Fibroblast of skin of scalp (primary cell): ENCODE measurements at regions not wholly inside any gene's neighbourhood (a gene's known extent, or its start where the extent isn't known, plus 50 kb on each side); places are given as distances from the start of the nearest gene placed in this dataset.

Experiments used
- DNase-seq: peaks from one replicate; pipeline ENCODE4 v3.0.0-alpha.2; 2013

DNA sequence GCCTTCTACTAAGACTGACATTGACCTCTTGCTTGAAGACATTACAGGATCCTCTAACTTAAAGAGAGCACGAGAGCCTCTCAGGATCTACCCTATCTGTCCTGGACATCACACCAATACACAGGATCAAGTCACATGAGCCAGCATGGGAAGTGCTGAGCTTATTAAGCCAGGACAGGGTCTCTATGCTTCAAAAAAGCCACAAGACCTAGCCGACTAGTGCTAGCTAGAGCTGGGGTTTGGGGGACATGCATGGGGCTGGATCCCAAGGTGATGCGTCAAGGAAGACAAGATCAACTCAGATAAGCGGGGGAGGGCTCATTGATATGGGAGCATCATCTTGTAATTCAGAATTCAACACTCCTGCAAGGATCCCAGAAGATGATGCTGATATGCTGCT lies 167.2 kb upstream of the TAB2 start:
- no peak for DNase-seq

DNA sequence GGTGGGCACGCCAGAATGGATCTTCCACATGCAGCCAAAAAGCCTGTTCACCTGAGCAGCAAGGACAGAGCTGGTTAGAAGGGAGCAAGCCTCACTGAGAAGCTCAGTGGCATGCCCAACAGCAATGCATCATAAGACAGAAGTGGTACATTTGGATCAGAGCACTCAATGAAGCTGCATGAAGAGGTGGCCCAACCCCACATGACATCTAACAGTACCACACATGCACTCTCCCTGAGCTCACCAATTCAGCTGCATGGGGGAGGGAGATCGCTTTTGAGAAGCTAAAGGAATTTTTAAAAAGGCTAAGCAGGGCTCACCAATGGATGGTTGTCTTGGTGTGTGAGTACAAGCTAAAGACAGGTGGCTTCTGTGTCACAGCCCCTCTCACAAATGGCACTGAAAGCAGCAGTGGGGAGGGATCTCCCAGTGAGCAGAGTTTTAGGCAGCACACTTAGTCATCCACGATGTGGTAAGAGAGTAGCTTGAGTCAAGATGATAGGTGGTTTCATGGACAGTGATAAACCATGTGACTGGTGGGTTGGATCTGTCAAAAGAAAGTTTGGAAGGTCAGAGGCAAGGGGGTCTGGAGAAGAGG lies 166.6 kb upstream of the TAB2 start:
- no peak for DNase-seq

DNA sequence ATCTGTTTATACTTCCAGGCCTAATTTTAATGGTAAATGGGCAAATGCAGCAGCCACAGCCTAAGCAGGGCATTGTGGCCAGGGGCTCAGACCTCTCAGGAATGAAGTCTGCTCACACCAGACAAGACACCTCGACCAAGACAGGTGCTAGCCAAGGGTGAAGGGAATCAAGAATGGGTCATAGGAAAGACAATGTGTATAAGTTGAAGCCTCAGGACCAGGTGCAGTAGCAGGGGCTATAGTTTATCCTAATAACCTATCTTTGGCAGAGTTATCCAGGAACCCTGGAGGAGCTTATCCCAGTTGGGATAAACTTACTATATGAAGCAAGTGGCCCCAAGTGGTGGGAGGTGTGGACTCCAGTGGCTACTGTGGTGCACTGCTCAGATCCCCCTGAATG lies 165.0 kb upstream of the TAB2 start:
- DNase-seq = no peak

DNA sequence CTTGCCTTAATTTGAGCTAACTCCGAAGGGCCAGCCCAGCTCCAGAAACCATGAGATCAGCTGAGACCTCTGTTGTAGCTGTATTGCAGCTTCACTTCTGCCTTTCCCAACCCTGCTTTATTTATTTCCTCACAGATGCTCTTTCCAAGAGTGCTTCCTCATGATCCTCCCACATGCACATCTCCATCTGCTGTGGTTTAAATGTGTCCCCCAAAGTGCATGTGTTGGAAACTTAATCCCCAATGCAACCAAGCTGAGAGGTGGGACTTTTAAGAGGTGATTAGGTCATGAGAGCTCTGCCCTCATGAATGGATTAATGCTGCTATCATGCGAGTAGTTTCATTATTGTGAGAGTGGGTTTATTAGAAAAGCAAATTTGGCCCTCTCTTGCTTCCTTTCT lies 164.4 kb upstream of the TAB2 start:
- no peak for DNase-seq

DNA sequence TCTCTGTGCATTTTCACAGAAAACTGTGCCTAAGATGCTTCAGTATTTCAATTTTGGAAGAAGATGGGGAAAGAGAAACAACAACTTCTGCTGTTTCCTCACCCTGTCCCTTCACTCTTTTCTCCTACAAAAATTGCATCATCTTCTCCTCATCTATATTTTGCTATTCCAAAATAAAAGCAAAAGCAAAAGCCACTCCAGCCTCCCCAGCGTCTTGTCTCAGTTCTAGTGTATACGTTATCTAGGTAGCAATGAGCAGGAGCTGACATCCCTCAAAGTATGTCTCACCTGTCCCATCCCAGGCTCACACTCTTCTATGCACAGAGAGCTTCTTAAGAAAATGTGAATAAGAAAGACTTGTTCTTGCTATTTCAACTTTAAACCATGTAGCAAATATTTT lies 163.8 kb upstream of the TAB2 start:
- DNase-seq = no peak

DNA sequence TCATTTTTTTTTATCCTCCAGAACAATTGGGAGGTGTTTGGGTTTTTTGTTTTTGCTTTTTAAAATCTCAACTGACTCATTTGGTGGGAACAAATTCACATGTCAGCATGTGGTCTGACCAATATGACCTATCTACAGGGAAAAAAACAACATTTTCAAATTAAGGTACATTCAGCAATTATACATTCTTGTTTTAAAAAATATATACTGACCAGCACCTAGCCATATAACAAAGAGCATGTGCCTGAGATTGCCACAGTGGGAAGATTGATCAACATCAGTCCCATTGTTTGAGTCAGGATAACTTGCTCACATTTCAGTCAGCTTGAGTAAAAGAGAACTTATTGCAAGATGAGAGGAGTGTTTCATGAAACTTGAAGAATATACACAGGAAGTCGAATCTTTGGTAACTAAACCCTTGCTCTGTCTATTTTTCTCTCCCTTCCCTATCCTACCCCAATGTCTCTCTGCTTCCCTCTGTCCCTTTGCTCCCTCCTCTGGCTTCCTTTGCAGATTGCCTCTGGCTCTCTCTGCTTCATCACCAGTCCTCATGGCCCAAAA lies 163.2 kb upstream of the TAB2 start:
- DNase-seq = no peak

DNA sequence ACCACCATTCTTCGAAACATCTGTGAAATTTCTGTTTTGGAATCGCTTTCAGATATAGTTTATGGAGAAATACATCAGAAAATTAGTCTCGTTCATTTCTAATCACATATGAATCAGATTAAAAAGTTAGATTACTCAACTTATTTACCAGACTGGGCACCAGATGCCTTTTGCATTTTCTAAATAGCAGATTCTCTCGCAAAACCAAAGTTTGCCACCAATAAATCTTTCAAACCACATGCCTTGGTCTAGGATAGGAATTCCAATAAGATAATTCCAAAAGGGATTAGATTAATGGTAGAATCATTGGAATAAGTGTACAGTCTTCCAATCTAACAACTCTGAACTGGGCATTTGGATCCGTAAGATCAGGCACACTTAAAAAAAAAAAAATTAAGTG lies 160.4 kb upstream of the TAB2 start:
- no peak for DNase-seq

DNA sequence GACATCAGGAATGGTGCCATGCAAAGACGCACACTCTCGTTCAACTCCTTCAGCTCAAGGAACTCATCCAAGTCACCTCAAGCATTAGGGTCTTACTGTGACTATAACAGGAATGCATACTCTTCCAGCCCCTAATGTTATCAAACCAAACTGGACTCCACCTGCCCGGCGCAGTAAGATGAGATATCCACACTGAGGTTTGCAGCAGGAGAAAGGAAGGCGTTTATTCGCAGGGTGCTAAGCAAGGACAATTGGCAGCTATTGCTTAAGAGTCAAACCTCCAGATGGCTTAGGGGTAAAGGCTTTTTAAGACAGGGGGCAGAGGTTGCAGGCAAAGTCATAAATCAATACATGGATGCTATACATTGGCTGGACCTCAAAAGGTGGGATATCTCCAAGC lies 159.4 kb upstream of the TAB2 start:
- DNase-seq = no peak

DNA sequence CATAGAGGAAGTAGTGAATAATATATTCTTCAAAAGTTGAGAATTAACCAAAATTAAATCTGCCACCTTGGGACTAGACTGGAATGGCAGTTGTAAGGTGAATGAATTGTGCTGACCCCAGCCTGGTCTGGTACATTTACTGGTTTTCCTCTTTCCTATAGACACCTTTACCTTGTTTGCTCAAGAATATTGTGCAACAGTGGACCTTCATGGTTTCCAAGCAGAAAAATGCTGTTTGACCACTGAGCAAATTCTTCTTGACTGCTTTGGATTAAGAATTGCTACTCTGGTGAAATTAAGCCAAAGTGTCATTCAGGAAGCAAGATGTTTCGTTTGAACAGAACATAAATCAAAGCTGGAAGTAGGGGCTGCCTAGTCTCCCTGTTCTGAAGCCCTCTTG lies 156.6 kb upstream of the TAB2 start:
- DNase-seq = no peak

DNA sequence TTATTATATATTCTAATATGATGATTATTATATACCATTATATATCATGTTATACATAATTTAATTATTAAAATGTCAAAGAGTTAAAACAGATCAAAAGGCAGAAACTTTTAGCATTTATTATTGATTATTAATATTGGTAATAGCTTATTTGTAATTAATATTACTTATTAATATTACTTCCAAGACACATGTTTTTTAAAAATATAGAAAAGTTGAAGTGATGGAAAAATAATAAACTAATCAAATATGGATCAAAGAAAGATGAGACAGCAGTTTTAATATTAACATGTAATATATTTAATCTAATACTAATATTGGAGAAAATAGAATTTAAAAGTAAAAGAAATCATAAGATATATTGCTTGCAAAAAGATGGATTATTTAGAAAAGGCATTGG lies 154.6 kb upstream of the TAB2 start:
- DNase-seq = no peak

DNA sequence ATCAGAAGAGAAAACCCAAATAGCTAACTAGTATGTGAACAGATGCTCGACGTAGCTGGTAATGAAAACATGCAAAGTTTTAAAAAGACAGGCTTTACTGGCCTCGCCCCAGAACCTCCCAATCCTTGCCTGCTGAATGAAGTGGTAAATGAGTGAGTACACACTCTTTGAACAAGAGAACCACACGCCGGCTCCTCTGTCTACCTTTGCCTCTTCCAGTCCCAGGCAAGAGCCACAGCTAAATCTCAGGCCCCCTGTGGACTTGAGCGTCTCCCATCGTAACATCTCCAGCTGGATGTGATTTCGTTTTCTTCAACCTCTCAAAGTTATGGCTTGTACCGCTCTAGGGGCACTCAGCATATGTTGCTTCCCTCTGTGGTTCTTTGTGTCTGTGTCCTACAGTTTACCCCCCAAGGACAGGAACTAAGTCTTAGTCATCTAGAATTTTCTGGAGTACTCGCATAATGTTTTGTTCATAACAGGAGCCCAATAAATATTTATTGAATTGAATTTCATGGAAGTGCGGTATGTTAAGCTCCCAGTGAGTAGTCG lies 153.2 kb upstream of the TAB2 start:
- peak; percentile 52 for DNase-seq

DNA sequence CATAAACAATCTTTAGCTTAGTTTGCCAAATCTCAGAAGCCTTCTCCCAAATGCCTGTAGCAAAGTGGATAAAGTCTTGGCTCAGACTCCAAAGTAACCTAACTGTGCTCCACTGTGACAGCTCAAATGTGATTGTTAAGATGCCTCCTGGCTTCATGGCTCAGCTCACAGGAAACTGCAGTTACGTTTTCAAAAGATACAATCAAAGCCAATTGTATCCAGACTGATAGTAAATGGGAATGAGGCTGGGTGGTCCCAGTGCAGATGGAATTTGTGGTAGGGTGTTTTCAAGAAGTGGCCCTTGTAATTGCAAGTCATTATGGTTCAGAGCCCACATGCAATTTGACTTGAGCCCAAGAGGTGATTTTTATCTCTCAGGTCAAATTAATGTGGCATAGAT lies 151.2 kb upstream of the TAB2 start:
- DNase-seq = no peak

DNA sequence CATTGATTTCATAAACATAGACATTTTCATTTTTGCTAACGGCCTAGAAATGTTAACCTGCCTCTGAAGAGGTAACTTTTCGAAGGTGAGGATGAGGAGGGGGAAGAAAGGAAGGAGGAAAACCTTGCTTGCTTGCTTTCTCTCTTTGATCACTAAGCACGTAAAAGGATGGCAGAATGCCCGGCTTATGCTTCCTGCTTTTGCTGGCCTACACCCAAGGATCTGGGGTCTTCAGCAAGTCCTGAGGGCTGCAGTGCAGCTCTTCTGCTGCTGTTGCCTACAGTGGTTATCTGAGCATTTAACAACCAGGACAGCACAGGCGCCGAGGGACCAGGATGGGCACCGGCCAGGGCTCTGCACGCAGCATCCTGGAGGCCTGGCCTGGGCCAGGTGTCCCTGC lies 150.8 kb upstream of the TAB2 start:
- DNase-seq = no peak

DNA sequence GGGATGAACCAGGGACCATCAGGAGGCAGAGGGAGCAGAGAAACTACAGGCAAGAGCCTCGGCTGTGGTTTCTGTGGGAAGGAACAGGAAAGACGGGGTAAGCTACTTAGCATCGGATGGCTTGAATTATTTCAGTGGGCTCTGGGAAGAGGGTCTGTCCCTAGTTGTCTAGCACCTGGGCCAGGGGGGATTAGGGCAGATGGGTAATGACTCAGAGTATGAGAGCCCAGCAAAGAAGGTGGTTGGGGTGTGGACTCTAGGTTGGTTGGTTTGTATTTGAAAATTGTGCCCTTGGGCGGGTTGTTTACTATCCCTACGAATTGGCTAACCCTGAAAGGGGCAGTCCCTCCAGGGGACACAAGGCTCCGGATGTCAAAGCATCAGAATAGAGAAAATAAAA lies 148.5 kb upstream of the TAB2 start:
- no peak for DNase-seq

DNA sequence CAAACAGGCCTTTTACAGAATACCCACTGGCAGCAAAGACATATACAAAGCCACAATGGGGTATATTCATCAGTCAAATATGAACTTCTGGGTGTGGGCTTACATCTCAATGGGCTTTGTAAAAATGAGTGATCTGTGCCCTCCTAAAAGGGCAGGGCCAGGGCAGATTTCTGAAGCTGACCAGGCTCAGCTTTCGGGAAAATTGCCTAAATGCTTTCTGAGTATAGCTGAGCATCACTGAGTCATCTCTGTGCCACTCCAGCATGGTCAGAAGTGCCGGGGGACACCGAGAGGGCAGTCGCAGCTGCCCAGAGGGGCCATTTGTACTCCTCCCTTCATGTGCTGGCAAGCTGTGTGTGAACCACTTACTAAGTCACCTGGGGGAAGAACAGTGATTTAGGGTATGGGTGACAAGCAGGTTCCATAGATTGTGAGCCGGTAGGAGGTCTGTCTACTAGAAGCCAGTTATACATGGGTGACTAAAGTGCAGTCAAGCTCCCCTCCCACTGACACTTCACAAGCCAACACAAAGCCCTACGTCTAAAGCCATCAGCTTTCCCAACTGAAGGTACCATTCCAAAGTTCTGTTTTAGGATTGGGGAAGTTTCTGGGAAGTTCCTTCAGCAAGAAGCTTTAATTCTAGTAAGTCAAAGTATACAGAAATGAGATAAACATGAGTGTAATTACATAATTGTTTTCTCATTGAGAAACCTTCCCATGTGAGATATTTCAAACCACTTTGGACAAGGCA lies 147.6 kb upstream of the TAB2 start:
- DNase-seq = no peak

DNA sequence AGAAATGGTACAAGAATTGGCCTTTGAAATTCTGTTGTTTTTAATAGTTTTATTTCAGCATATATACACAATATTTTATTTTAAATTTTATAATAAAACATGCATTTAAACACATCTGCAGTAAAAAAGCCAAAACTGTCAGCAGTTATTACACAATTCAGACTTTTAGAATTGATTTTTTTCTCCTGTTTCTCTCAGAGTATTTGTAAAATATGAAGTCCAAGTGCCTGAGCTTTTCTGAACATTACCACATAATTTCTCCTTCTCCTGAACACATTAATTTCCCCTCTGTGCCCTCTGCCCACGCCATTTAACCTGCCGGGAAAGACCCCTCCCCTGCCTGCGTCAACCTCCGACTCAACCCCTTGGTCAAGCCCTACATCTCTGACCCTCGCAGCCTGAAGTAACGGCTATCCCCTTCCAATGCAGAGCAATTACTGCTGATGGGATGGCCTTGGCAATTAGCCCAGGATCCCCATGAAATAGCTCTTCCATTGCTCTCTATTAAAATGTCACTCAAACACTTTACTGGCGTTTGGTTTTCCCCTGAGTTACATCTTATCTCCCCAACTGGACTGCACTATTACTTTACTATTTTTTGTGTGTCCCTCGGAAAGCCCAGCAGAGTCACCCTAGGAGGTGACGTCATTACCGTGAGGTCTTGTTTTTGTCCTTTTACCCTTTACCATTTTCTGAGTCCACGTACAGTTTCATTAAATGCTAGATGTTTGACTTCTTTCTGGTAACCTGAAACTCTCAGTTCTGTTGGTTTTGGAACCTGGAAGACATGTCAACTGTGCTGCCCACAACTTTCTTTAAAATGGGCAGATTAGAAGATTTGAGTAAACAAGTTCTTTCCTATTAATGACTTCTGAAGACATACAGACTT lies 146.7 kb upstream of the TAB2 start:
- DNase-seq = no peak

DNA sequence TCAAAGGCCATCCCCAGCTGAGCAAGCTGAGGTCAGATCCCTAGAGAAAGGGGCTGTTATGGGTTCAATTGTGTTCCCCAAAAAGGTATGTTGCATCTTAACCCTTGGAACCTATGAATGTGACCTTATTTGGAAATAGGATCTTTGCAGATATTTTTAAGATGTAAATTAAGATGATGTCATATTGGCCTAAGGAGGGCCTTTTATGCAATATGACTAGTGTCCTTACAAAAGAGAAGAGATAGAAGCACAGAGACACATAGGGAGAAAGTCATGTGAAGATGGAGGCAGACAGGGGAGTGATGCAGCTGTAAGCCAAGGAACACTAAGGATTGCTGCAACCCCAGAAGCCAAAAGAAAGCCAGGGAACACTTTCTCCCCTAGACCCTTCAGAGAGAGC lies 144.3 kb upstream of the TAB2 start:
- no peak for DNase-seq

DNA sequence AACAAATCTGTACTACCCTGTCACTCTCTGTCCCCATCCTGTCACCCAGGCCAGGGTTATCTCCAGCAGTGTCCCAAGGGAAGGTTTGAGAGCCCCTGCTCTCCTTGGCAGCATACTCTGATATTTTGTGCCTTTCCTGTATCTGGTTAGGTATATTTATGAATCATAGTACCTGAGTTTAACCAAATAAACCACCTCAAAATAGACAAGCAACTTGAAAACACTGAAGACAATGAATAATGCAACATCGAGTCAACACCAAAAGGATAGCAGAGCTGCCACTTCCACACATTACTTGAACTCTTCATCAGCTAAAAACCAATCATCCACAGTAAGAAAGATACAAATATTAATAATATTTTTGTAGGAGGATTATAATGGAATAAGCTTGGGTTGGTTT lies 142.6 kb upstream of the TAB2 start:
- no peak for DNase-seq

DNA sequence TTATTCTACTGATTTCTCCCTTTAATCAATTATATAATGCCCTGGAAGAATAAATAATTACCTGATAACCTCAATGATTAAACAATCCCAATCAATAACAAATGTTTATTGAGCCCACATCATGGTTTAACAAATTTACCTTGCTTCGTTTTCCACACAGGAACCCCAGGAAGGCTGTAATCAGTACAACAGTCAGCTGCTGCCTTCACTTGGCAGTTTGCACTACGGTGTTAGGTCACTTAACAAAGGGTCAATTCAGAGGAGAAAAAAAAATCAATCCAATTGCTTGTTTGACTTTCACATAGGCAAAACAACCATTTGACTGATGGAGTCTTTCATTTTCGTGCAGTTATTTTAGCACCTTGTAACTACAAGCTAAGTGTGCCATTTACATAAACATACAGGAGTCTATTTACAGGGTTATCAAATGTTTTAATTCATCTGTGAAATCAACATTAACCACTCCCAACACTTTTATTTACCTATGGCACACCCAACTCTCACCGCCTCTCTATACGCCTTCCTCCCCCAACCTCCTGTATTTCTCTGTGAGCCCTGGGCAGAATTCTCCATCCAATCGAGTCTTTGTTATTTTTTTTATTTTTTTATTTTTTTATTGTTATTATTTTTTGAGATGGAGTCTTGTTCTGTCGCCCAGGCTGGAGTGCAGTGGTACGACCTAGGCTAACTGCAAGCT lies 140.4 kb upstream of the TAB2 start:
- no peak for DNase-seq

DNA sequence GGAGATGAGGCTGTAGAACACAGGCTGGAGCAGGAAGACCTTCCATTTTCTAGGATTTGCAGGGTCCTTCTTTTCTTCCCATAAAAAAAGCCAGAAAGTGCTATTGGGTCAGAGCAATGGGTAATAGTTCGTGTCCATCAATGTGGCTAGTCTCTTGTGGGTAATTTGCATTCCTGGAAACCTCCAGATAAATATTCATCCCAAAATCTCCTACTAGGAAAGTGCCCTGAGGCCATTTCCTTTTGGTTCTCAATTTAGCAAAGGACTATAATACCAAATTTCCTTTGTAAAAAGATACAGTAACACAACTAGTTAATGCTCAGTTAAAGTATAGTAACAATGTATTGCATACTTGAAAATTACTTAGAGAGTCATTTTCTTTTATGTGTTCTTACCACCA lies 138.1 kb upstream of the TAB2 start:
- DNase-seq = no peak

DNA sequence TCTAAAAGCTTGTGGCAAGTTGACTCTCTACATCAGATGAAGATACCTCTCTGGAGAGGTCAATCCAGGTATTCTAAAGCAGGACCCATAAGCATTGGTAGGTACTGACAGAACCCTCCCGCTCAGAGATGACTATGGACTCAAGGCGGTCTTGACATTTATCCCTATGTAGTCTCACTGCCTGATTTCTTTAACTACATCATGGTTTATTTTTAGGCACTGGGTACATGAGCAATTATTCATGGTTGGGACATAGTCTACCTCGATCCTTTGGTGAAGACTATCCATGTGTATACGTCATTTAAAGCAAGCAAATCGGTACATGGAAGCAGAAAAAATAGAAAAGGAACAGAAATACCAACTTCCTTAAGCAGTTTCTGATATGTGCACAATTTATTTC lies 136.2 kb upstream of the TAB2 start:
- DNase-seq = no peak

DNA sequence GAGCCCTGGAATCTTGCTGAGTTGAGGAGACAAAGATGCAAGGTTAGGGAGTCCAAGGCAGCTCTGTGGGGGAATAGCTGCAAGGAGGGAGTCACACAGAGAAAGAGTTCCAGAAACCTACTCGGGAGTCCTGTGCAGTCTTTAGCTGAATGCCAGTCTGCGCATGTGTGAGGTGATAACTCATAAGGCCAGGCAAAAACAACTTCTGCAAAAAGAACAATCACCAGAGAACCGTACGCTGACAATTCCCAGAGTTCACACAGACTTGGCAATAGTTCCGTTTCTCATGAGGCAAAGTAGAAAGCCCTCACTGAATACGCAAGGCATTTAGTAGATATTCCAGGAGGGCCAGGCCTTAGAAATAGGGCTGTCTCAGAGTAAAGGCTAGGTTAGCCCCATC lies 135.2 kb upstream of the TAB2 start:
- no peak for DNase-seq

DNA sequence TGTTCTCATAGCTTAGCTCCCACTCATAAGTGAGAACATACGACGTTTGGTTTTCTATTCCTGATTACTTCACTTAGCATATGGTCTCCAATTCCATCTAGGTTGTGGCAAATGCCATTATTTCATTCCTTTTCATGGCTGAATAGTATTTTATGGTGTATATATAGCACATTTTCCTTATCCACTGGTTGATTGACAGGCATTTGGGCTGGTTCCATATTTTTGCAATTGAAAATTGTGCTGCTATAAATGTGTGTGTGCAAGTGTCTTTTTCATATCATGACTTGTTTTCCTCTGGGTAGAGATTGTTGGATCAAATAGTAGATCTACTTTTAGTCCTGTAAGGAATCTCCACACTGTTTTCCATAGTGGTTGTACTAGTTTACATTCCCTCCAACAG lies 133.0 kb upstream of the TAB2 start:
- DNase-seq = no peak
